ENCODE measurements at regions not wholly inside any gene's neighbourhood (a gene's known extent, or its start where the extent isn't known, plus 50 kb on each side); places are given as distances from the start of the nearest gene placed in this dataset.

DNA sequence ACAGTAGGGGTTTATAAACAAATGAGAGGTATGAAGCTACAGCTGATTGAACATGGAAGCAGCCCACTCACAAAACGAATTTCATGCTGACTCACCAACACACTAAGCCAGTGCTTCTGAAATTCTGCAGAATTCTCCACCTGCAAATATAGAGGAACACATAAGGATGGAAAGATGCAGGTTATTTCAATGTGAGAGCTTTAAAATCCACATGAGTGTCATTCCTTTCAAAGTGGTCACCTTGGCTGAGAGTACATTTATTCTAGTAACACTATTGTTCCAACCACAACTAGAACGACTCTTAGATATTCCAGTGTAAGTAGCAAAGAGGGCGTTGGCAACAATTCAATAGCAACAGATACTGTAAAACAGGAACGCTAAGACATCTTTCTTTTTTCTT lies 189.9 kb upstream of the TSC22D2 start:
- no peak for DNase-seq (ENCODE audit: low read depth in 3 of 3)

DNA sequence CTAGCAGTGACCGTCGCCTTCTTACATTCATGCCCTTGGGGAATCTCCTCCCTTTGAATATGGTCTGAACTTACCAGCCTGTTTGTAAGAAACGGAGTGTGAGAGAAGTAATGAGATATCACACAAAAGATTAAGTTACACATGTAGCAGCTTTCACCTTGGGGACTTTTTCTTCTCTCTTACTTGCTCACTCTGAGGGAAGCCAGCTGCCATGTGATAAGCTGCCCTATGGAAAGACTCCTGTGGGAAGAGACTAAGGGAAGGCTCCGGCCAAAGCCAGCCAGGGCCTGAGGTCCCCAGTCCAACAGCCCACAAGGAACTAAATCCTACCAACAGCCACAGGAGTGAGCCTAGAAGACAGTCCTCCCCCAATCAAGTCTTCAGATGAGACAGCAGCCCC lies 190.4 kb upstream of the TSC22D2 start:
- no peak for DNase-seq (ENCODE audit: low read depth in 3 of 3)

- DNase-seq (ENCODE audit: low read depth in 3 of 3), result no peak
Observed at GRCh38 chr3:150216866-150217600, 191.1 kb upstream of the TSC22D2 start.

DNA sequence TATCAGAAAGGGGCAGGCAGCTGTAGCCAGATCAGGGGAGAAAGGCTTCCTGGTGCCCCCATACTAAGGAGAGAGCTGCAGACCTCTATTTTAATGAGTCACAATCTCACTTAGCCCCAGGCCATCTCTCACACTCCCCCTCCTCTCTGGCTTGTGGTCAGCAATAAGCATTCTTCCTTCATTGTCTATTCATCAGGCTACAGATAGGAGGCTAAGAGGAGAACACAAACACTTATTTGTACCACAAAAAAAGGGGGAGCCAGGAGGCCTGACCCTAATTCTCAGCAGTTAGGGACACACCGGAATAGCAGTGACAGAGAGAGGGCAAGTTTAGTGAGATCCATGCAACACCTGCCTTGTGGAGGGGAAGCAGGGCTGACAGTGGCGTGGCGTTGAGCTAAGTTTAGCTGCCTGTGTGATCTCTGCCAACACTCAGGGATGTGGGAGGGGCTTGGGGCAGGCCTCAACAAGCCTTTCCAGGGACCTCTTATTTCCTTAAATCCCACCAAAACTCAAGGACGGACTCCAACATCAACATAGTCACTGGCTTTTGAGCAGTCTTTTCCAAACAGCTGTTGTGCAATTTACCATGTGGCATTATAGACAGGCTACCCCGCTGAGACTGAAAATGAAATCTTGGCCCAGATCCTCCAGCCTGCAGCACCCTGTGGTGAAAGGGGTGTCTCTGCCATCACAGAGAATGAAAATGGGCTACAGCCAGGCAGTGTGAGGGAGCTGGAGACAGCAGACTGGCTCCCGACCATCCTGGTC lies 191.9 kb upstream of the TSC22D2 start:
- no peak for DNase-seq (ENCODE audit: low read depth in 3 of 3)

DNA sequence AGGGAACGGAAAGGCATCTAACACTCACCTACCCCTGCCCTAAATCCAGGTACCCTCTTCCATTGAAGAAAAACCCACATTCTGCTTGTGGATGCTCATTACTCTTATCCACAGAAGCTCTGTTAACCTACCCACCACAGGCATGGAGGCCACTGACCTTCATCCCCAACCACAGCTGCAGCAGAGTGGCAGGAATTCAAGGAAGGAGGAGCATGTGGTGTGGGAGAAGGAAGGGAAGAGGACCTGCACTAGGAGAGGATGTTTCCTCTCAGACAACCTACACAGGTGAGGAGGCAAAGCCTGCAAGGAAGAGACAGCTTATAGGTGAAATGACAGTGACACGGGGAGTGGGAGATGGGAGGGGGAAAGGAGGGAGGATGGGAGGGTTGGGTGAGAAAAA lies 192.5 kb upstream of the TSC22D2 start:
- no peak for DNase-seq (ENCODE audit: low read depth in 3 of 3)

- DNase-seq (ENCODE audit: low read depth in 3 of 3), result no peak
Observed at GRCh38 chr3:150213577-150213976, 194.5 kb upstream of the TSC22D2 start.

DNA sequence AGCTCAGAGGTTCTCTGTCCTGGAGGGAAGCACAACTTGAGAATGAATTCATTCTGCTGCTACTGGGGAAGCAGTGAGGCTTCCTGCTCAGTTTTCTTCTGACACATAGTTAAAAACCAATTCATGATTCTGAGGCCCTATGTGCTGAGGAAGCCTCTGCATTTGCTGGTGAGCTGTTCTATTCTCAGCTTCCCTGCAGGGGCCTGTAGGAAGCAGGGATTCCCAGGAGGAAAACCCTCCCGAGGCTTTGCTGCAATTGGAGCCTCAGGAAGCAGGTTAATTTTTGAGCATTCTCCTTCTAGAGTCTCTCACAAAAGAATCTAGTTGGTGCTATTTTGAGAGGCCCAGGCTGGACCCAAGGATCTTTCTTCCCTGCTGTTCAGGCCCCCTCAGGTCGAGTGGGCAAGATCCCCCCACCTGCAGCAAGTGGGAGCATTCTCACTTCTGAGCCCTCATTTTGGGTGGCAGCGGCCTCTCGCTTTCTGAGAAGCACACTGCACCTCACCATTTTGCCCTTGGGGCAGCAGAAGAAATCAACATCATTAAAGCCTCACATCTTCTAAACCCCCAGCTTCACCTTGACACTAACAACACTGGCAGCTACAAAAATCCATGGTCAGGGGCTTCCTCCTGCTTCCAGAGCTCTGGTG lies 197.5 kb upstream of the TSC22D2 start:
- DNase-seq (ENCODE audit: low read depth in 3 of 3), result no peak

- no peak for DNase-seq (ENCODE audit: low read depth in 3 of 3)
Observed at GRCh38 chr3:150203273-150203672, 204.8 kb upstream of the TSC22D2 start.

DNA sequence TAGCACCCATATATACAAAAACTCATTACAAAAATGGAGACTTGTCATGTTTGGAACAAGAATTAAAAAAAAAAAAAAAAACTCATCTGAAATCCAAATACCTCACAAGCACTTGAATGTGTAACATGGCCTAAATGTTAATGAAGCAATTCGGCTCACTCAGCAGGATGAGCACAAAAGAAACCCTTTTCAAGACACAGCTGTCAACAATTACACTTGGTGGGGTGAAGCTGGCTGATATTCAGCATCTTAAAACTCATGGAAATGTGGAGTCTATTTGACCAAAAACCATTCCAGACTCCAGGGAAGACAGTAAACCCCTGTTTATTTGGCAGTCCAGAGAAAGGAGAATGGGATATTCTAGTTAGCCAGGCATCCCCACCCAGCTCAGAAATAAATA lies 205.4 kb upstream of the TSC22D2 start:
- DNase-seq (ENCODE audit: low read depth in 3 of 3), result no peak

DNA sequence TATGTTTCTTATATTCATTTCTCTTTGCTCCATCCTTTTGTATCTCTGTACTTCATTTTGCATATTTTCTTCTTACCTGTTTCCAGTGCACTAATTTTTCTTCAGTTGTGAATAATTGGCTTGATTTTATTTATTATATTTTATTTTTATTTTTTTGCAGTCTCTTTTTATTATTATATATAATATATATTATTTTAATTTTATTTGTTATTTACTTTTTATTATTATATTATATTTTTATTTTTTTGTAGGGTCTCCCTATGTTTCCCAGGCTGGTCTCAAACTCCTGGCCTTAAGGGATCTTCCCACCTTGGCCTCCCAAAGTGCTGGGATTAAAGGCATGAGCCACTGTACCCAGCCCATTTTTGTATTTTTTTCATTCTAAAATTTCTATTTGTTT lies 213.1 kb upstream of the TSC22D2 start:
- no peak for DNase-seq (ENCODE audit: low read depth in 3 of 3)

DNA sequence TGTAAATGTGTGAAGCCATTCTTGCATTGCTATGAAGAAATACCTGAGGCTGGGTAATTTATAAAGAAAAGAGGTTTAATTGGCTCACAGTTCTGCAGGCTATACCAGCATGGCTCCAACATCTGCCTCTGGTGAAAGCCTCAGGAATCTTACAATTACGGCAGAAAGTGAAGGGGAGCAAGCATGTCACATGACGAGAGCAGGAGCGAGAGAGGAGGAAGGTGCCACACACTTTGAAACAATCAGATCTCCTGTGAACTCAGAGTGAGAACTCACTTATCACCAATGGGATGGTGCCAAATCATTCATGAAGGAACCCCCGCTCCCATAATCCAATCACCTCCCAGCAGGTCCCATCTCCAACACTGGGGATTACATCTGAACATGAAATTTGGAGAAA lies 213.6 kb upstream of the TSC22D2 start:
- DNase-seq (ENCODE audit: low read depth in 3 of 3), result no peak

GRCh38 chr3:150184426-150185071 lies 213.9 kb upstream of the PFN2 start:
- DNase-seq (ENCODE audit: low read depth in 3 of 3), result no peak

DNA sequence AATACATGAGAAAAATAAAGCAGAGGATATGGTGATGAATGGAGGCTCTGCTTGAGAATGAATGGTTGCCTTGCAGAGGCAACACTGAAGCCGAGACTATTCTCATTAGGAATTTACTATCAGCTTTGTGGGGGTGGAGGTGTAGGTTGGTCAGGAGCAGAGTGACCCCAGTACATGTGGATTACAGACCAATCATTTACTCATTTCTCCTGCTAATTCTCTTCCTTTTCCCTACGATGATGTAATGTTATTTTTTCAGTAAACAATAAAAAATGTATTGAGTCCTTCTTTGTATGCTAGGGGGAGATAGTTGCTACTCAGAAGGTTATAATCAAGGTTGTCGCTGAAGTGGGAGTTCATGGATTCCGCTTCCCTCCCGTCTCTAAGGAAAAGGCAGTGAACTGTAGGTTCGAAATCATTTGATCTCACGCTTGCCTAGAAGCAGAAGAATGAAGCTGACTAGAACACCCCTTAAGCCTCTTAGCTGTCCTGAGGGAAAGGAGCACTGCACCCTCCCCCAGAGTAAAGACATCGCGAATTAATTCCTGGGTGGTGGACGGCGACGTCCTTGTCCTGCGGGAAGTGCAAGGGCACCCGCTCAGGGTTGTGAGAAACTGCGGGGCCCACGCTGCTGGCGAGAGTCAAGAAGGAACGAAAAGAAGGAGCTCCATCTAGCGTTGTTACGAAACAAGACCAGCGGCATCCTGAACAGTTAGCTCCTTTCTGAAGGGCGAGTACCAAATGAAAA lies 213.2 kb upstream of the PFN2 start:
- peak; percentile 1 to 29 (median 6) for DNase-seq (ENCODE audit: low read depth in 3 of 3)

DNA sequence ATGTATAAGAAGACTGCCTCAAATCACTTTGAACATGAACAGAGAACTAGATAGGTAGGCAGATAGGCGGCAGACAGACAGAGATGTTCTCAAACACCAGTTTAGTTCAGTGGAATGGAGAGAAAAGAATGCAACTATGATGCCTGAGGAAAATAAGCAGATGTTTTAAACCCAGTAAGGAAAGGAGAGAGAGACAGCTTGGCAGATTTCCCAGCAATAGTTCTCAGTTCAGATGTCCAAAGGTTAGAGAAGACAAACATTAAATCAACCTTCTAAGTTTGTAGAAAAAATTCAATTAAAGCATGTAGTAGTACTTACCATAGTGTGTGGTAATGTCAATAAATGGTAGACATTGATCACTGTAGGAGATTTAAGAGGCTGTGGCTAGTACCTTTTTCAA lies 209.6 kb upstream of the PFN2 start:
- DNase-seq (ENCODE audit: low read depth in 3 of 3), result no peak

GRCh38 chr3:150179330-150179729 lies 208.6 kb upstream of the PFN2 start:
- DNase-seq (ENCODE audit: low read depth in 3 of 3), result no peak

- no peak for DNase-seq (ENCODE audit: low read depth in 3 of 3)
Observed at GRCh38 chr3:150177673-150178381, 207.1 kb upstream of the PFN2 start.

- no peak for DNase-seq (ENCODE audit: low read depth in 3 of 3)
Observed at GRCh38 chr3:150174179-150174578, 203.5 kb upstream of the PFN2 start.

- DNase-seq (ENCODE audit: low read depth in 3 of 3), result no peak
Observed at GRCh38 chr3:150172356-150172755, 201.7 kb upstream of the PFN2 start.

DNA sequence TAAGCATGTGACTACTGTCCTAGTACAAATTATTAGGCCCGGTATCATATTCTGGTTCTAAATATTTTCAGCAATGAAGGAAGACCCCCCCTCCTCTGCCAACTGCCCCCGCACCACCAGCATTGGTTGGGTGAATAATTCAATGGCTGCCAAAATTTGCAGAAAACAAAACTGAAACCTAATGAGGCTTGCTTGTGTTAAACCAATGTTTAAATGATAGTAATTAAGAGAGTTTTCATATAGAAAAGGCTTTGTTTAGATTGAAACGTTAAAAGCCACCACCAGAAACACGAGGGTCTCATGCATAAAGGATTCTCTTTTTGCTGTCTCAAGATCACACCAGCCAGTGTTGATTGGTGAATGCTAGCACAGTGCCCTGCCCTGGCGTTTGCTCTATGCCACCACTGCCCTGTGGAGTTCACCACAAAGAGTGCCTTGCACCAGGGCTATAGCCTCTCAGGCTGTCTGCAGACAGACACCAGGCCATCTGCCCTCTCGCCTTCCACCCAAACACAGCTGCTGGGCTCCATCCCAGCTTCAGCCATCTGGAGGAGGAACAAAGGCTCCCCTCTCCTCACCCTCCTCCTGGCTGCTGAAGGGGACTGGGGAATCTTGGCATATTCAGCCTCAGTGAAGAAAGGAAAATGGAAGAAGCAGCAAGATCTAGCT lies 200.3 kb upstream of the PFN2 start:
- DNase-seq (ENCODE audit: low read depth in 3 of 3), result no peak

DNA sequence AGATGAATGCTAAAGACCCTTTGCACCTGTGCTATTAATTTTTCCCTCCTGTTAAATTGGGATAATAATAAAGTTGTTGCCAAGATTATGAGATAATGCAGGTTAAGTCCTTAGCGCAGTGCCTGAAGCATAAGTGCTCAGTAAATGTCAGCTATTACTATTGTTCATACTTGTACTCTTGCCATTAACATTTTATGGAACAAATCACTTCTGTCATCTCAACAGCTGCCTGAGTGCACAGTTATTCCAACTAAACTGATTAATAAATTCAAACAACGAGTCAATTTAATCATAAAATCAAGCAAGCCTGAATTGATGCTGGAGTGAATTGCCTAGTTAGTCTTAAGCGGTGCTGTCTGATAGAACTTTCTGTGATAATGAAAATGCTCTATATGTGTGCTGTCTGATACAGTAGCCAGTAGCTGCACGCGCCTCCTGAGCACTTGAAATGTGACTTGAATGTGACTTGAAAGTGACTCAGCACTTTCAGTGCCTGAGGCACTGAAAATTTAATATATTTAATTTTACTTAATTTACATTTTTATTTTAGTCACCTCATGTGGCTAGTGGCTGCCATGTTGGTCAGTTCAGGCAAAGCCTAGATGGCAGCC lies 198.7 kb upstream of the PFN2 start:
- DNase-seq (ENCODE audit: low read depth in 3 of 3), result no peak
